H1 (cell line): ENCODE measurements at regions not wholly inside any gene's neighbourhood (a gene's known extent, or its start where the extent isn't known, plus 50 kb on each side); places are given as distances from the start of the nearest gene placed in this dataset.

Source experiments
- ATF2 ChIP-seq: IDR thresholded peaks from 2 replicates; pipeline ENCODE4 v1.6.1; 2012; ENCODE audit warnings: low read length, inconsistent platforms
- ATF3 ChIP-seq: IDR thresholded peaks from 2 replicates; pipeline ENCODE4 v1.6.1; 2011; ENCODE audit warnings: low read depth, mild to moderate bottlenecking, low read length; ENCODE audit not compliant: insufficient read depth
- CEBPB ChIP-seq: IDR thresholded peaks from 2 replicates; pipeline ENCODE4 v1.6.1; 2012; ENCODE audit warnings: low read depth, low read length
- CREB1 ChIP-seq: IDR thresholded peaks from 2 replicates; pipeline ENCODE4 v1.6.1; 2012; ENCODE audit warnings: inconsistent platforms
- CTBP2 ChIP-seq: IDR thresholded peaks from 2 replicates; pipeline ENCODE4 v1.7.0; 2011; ENCODE audit warnings: borderline replicate concordance, mild to moderate bottlenecking, moderate library complexity, mixed read lengths, low read length; ENCODE audit not compliant: insufficient read depth, insufficient read length
- CTCF ChIP-seq, 3 experiments: IDR thresholded peaks; 1 replicate in 2 of 3; 2 replicates in 1 of 3; pipeline versions ENCODE4 v1.5.1 to v1.6.1; 2011; ENCODE audit warnings: low read length in 3 of 3, mild to moderate bottlenecking in 3 of 3, inconsistent platforms in 2 of 3, low read depth in 1 of 3, moderate library complexity in 1 of 3; ENCODE audit not compliant: insufficient read depth in 1 of 3; ENCODE audit errors: control extremely low read depth in 1 of 3
- GTF2F1 ChIP-seq: IDR thresholded peaks from 2 replicates; pipeline ENCODE4 v1.6.1; 2012; ENCODE audit warnings: low read depth, low read length, improper control_type of control experiment, borderline replicate concordance
- KDM1A ChIP-seq: fragments of 200-600, 300-600 bp; sonication (generic); IDR thresholded peaks from 2 replicates; pipeline ENCODE4 v1.7.1; 2016; ENCODE audit warnings: mild to moderate bottlenecking, low read length, borderline replicate concordance
- NRF1 ChIP-seq: IDR thresholded peaks from 2 replicates; pipeline ENCODE4 v1.6.1; 2011; ENCODE audit warnings: mild to moderate bottlenecking, low read depth, low read length, improper control_type of control experiment
- POLR2A ChIP-seq, 2 experiments: IDR thresholded peaks; 1 replicate in 1 of 2; 2 replicates in 1 of 2; pipeline ENCODE4 v1.6.1; 2011; ENCODE audit warnings: low read depth in 2 of 2, low read length in 2 of 2, mild to moderate bottlenecking in 2 of 2; ENCODE audit errors: control extremely low read depth in 1 of 2
- RAD21 ChIP-seq, 2 experiments: IDR thresholded peaks in 1 of 2; conservative IDR thresholded peaks in 1 of 2; 2 replicates each; pipeline ENCODE4 v1.6.1; 2011; ENCODE audit warnings: low read depth in 2 of 2, low read length in 2 of 2, improper control_type of control experiment in 1 of 2, inconsistent platforms in 1 of 2, mild to moderate bottlenecking in 1 of 2, moderate library complexity in 1 of 2
- RBBP5 ChIP-seq: IDR thresholded peaks from 2 replicates; pipeline ENCODE4 v1.7.1; 2012; ENCODE audit warnings: low read depth, mild to moderate bottlenecking, inconsistent platforms, low read length, moderate library complexity, borderline replicate concordance
- SAP30 ChIP-seq: fragments of 300-600 bp; sonication (generic); IDR thresholded peaks from 2 replicates; pipeline ENCODE4 v1.7.1; 2012; ENCODE audit warnings: low read length, moderate library complexity, mild to moderate bottlenecking, inconsistent platforms; ENCODE audit not compliant: insufficient read depth, insufficient replicate concordance
- SIX5 ChIP-seq: IDR thresholded peaks from 2 replicates; pipeline ENCODE4 v1.6.1; 2011; ENCODE audit warnings: mild to moderate bottlenecking, low read depth, low read length
- TAF1 ChIP-seq: IDR thresholded peaks from 2 replicates; pipeline ENCODE4 v1.6.1; 2011; ENCODE audit warnings: mild to moderate bottlenecking, low read depth, low read length
- TAF7 ChIP-seq: optimal IDR thresholded peaks from 2 replicates; pipeline ENCODE3; 2011; ENCODE audit warnings: low read depth, mild to moderate bottlenecking, inconsistent platforms, low read length, moderate library complexity, borderline replicate concordance
- TEAD4 ChIP-seq: IDR thresholded peaks from 2 replicates; pipeline ENCODE4 v1.6.1; 2012; ENCODE audit warnings: low read depth, low read length, inconsistent platforms, mixed read lengths
- YY1 ChIP-seq: IDR thresholded peaks from 2 replicates; pipeline ENCODE4 v1.6.1; 2011; ENCODE audit warnings: low read depth, mild to moderate bottlenecking, low read length
- ZNF274 ChIP-seq: IDR thresholded peaks from 2 replicates; pipeline ENCODE4 v1.7.0; 2012; ENCODE audit warnings: low read length, borderline replicate concordance; ENCODE audit errors: extremely low read depth

- TF ChIP-seq TAF7 (no peak), NRF1 (no peak), ZNF274 (no peak), SAP30 (no peak), GTF2F1 (no peak), ATF3 (no peak), ATF2 (no peak), TEAD4 (peak; percentile 39; the same call in 1 of the 2 replicates), SIX5 (no peak), RBBP5 (no peak), CTCF (IDR thresholded peaks at IDR 0.05; ENCODE audit: control extremely low read depth in 1 of 3, insufficient read depth in 1 of 3, low read depth in 1 of 3, low read length in 3 of 3) (peak; percentile 88 to 94 (median 91)), RAD21 (IDR thresholded peaks at IDR 0.05 in 1 of 2, conservative IDR thresholded peaks at IDR 0.05 in 1 of 2; ENCODE audit: low read depth in 2 of 2, low read length in 2 of 2) (peak; percentile 99 to 100), YY1 (peak; percentile 57; the same call in 1 of the 2 replicates), CREB1 (0 out of 2 replicates have a peak, but pooled peaks have one; percentile 17), KDM1A (no peak), CTBP2 (no peak), CEBPB (peak; percentile 97), POLR2A (IDR thresholded peaks at IDR 0.05; ENCODE audit: control extremely low read depth in 1 of 2, low read depth in 2 of 2, low read length in 2 of 2) (no peak), TAF1 (no peak)
Measured at GRCh38 chr6:44655412-44656342, 268.2 kb downstream of the CDC5L start (continued).
